GM12801 (cell line): ENCODE measurements at regions not wholly inside any gene's neighbourhood (a gene's known extent, or its start where the extent isn't known, plus 50 kb on each side); places are given as distances from the start of the nearest gene placed in this dataset.

Experiments
- CTCF ChIP-seq: IDR thresholded peaks from one replicate; pipeline ENCODE4 v1.5.1; 2011; ENCODE audit warnings: control low read depth; ENCODE audit not compliant: insufficient read length; ENCODE audit errors: extremely low read depth

- TF ChIP-seq CTCF: no peak
Measured at GRCh38 chr2:60260639-60261296, 292.7 kb downstream of the BCL11A start.

- TF ChIP-seq CTCF: no peak
Measured at GRCh38 chr2:60259781-60260180, 293.7 kb downstream of the BCL11A start.

GRCh38 chr2:60252581-60253150 lies 300.8 kb downstream of the BCL11A start:
- TF ChIP-seq CTCF: no peak

GRCh38 chr2:60251247-60251646 lies 302.2 kb downstream of the BCL11A start:
- no peak for TF ChIP-seq CTCF

GRCh38 chr2:60249879-60250278 lies 303.6 kb downstream of the BCL11A start:
- TF ChIP-seq CTCF: no peak

- TF ChIP-seq CTCF: no peak
Measured at GRCh38 chr2:60247471-60247870, 306.0 kb downstream of the BCL11A start.

GRCh38 chr2:60246583-60246982 lies 306.9 kb downstream of the BCL11A start:
- no peak for TF ChIP-seq CTCF
